ENCODE measurements at regions not wholly inside any gene's neighbourhood (a gene's known extent, or its start where the extent isn't known, plus 50 kb on each side); places are given as distances from the start of the nearest gene placed in this dataset.

- TF ChIP-seq CTCF (conservative IDR thresholded peaks at IDR 0.05; ENCODE audit: low read depth, low read length) = no peak
- TF ChIP-seq MAFK (IDR thresholded peaks at IDR 0.05; ENCODE audit: low read depth, low read length) = no peak
- TF ChIP-seq USF2 (IDR thresholded peaks at IDR 0.05; ENCODE audit: low read depth, low read length) = no peak
- no peak for TF ChIP-seq RCOR1 (IDR thresholded peaks at IDR 0.05; ENCODE audit: insufficient replicate concordance, low read length)
- TF ChIP-seq FOS (IDR thresholded peaks at IDR 0.05; ENCODE audit: low read depth, low read length) = no peak
- TF ChIP-seq MXI1 (IDR thresholded peaks at IDR 0.05; ENCODE audit: borderline replicate concordance, low read depth, low read length) = no peak
- no peak for TF ChIP-seq SMC3 (IDR thresholded peaks at IDR 0.05; ENCODE audit: low read depth, low read length)
- no peak for TF ChIP-seq RAD21 (IDR thresholded peaks at IDR 0.05; ENCODE audit: low read length)
- no peak for TF ChIP-seq MAZ (IDR thresholded peaks at IDR 0.05; ENCODE audit: borderline replicate concordance, low read depth, low read length)
- no peak for TF ChIP-seq POLR2A (IDR thresholded peaks at IDR 0.05; ENCODE audit: low read depth, low read length)
Measured at GRCh38 chr6:9704989-9705388, 709.9 kb downstream of the TFAP2A start.
